ENCODE measurements at regions not wholly inside any gene's neighbourhood (a gene's known extent, or its start where the extent isn't known, plus 50 kb on each side); places are given as distances from the start of the nearest gene placed in this dataset.
"Not testable (repeated sequence)": the region's sequence is repeated elsewhere in the genome, so short reads cannot be mapped to it uniquely, and the experiment has no call there.

GRCh38 chr10:33858326-33858725, 523.9 kb upstream of the NRP1 start:
- no peak for DNase-seq

GRCh38 chr10:33853221-33853620, 518.8 kb upstream of the NRP1 start:
- not testable (repeated sequence) for DNase-seq

DNA sequence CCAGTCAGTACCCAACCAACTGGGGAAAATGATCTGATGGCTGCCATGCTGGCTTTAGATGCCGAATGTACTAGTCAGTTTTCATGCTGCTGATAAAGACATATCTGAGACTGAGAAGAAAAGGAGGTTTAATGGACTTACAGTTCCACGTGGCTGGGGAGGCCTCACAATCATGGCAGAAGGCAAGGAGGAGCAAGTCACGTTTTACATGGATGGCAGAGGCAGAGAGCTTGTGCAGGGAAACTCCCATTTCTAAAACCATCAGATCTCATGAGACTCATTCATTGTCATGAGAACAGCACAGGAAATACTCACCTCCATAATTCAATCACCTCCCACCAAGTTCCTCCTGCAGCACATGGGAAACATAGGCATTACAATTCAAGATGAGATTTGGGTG, 508.9 kb upstream of the NRP1 start:
- DNase-seq: no peak

- DNase-seq: no peak
These were observed 507.2 kb upstream of the NRP1 start for GRCh38 chr10:33841678-33842077.

DNA sequence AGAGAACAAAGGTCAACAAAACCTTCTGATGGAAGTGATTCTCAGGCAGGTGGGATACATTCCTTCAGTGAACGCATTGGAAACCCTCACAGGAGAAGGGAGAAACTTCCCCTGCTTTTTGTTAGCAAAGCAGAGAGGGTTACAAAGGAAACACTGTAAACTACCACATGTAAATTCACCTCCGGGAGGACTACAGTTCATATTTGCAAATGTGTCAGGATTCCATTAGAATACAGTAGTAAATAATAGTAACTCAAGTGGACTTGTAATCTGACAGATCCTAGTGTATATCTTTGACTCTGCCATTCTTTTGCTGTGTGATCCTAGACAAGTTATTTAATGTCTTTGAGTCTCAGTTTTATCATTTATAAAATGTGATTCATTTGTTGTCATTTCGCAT, 504.3 kb upstream of the NRP1 start:
- no peak for DNase-seq

DNA sequence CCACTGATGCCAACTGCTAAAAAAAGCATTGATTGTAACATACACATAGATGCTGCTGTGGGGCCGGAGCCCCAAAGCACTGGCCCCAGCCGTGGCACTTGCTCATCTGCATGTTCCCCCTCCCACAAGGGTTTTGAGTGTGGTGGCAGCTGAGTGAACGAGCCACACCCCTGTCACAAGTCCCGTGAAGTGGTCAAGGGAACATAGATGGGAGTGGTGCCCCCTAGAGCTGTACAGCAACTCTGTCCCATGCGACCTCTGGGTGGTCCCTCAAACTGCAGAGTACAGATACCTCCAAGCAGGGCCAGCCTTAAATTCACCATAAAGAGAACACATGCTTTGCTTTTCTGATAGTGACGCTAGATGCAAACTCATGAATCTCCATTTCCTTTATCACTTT, 503.3 kb upstream of the NRP1 start:
- DNase-seq: no peak

DNA sequence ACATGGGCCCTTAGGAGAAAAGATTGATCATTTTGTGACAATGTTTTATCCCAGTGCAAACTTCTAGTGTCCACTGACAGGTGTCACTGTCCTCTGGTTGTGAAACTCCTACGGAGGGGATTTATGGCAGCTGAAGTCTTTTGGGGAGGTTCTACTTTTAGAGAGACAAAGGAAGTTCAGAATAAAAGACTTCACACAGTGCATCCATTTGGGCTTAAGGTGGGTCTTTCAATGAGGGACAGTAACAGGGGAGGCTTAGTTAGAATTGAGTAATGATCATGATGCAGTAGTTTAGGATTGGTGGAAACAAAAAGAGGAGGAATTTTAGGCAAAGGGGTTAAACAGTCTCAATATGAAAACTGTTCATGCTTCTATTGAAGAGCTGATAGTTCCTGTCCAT, 501.1 kb upstream of the NRP1 start:
- no peak for DNase-seq

DNA sequence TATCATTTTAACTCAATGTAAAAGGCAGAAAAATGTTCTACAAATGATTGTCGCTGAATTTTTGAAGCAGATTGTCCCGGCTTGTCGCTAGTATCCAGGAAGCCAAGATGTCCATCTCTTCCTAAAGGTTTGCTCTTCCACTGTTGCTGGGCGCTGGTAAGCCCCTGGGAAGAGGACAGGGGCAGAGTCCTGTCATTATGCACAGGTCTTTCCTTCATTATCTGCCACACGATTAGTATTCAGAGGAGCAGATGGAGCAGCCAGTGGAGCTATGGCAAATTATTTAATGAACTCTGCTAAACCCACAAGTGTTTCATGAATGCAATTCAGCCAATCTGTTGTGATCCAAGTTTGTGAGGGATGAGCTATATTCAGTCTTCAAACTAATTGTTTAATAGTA, 499.1 kb upstream of the NRP1 start:
- no peak for DNase-seq

DNA sequence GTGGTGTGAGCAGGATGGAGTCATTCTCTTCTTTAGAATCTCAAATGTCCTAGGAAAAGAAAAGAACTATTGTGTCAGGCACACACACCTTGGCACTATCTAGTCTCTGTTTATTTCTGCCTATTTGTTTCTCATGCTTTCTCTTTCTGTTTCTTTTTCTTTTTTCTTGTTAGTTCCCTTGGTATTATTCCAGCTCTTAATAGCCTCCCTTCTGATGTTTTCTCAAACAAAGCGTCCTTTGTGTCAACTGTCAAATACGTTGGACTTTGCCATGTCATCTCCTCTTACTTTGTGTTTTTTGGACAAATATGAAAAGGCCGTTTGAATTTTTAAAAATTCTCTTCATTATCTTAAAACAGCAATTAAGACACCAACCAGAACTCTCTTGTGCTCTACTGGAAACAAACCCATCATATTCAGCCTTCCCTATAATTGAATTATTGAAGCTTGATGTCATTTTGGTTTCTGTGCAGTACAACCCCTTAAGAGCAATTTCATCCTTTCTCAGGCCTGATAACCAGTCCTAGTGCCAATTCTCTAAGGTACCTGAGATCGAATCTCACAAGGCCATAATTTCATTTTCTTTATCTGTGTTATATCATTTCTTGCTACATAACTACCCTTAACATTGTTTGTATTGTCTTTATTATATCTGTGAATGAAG, 497.8 kb upstream of the NRP1 start:
- no peak for DNase-seq

DNA sequence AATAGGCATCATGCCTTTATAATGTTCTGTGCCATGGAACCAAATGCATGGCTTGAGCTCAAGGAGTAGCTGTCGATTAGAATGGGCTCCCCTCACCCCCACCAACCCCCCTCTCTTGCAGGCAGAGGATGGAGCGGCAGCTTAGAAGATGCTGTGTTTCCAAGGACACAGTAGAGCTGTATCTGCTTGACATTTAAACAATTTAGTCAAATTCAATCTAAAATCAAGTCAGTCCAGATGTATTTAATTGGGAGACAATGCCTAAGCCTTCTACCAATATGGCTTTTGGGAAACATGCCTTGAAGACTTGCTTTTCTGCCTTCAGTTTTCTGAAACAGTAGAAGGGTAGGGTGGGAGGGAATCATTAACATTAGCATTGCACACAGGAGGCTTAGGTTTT, 497.1 kb upstream of the NRP1 start:
- no peak for DNase-seq

- not testable (repeated sequence) for DNase-seq
These were observed 495.4 kb upstream of the NRP1 start for GRCh38 chr10:33829899-33830298.

GRCh38 chr10:33828592-33828991, 494.1 kb upstream of the NRP1 start:
- no peak for DNase-seq

DNA sequence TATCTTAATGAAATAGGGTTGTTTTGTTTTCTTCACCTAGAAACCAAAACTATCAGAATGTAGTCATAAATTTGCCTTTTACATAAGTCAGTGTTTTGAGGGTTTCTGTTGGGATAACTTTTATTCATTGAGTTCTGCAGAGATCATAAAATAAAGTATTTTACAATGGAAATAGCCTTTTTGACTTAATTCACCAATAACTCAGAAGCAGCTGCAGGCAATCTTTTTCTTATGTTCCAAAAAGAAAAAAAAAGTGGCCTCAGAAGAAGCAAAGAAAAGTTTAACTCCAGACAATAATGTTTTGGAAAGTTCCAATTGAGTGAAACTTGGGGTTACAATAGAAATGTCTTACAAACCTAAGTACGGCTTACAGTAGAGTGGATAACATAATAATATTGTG, 491.7 kb upstream of the NRP1 start:
- no peak for DNase-seq

- no peak for DNase-seq
These were observed 488.3 kb upstream of the NRP1 start for GRCh38 chr10:33822774-33823173.

GRCh38 chr10:33820531-33820930, 486.1 kb upstream of the NRP1 start:
- DNase-seq: no peak

- no peak for DNase-seq
These were observed 484.7 kb upstream of the NRP1 start for GRCh38 chr10:33819206-33819605.

DNA sequence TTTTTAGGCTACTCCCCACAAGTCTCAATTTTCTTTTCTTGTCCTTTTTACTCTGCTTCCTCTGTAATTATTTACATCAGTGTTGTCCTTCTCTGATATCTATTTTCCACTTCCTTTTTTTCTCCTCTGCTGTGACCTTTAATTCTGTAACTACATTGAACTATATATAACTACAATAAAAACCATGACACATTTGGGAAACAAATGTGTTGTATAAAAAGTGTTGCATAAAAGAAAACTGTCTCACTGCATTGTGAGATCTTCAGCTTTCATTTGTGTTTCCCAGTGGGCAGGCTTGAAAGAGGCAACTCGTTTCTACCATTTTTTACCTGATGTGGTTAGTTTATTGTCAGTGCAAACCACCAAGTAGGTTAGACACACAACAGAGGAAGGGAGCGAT, 483.9 kb upstream of the NRP1 start:
- DNase-seq: no peak

GRCh38 chr10:33817605-33818004, 483.1 kb upstream of the NRP1 start:
- DNase-seq: no peak

GRCh38 chr10:33815776-33816175, 481.3 kb upstream of the NRP1 start:
- no peak for DNase-seq

GRCh38 chr10:33813871-33814270, 479.4 kb upstream of the NRP1 start:
- no peak for DNase-seq

GRCh38 chr10:33813415-33813814, 478.9 kb upstream of the NRP1 start:
- no peak for DNase-seq

DNA sequence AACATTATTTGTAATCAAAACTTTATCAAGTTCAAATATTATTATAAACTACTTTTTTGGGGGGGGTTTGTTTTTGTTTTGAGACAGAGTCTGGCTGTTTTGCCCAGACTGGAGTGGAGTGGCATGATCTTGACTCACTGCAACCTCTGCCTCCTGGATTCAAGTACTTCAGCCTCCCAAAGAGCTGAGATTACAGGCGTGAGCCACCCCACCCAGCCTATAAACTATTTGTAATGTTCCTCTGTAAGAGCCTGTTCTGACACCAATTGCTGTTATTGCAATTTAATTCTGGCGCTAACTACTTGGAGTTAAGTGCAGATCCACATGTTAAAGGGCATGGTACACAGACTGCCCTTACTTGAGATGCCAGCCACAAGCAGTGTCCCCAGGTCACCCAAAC, 478.1 kb upstream of the NRP1 start:
- no peak for DNase-seq

DNA sequence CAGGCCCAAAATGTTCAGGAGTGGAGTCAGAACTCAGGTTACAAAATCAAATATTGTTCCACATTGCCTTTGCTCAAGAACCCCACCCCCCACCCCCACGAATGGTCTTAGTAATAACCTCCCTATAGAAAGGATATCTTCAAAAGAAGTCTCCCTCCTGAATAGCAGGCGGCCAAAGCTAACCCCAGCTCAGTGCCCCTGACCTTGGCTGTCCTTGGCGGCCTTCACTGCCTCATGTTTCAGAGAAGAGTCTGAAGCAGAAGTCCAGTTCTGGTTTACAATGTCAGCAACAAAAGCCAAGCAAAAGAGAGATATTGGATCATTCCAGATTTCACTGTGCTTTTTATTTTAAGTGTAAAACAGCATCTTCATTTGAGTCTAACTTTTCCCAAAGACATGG, 476.5 kb upstream of the NRP1 start:
- DNase-seq: no peak

DNA sequence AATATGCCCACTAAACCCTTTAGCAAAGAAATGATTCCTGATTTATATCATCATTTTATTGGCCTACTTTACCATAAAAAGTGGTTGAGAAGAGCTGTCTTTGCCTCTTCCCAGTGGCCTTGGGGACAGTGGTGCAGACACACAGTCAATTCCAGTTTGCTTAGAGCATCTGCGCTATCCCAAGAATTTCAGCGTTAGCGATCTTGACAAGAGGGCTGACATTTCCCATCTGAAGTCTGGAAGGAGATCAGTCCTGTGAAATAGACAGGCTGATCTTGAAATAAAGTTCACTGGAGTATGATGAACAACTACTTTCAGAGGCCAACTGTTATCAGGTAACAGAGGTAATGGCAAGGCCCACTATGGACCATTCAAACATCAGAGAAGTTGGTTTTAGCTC, 475.3 kb upstream of the NRP1 start:
- DNase-seq: no peak

- no peak for DNase-seq
These were observed 474.0 kb upstream of the NRP1 start for GRCh38 chr10:33808475-33808874.

Measured in stimulated activated CD4-positive, alpha-beta T cell treated with anti-CD3 and anti-CD28 coated beads, Interleukin-4, amount 100 ng/mL, for 4 hours (primary cell).